Mesodermal cell (in vitro differentiated cells): ENCODE measurements at regions not wholly inside any gene's neighbourhood (a gene's known extent, or its start where the extent isn't known, plus 50 kb on each side); places are given as distances from the start of the nearest gene placed in this dataset.

Experiments used
- H3K27ac ChIP-seq: 2 replicates; pipeline ENCODE4 v1.7.0; 2013; ENCODE audit warnings: mild to moderate bottlenecking, low read depth, low read length, moderate library complexity; ENCODE audit not compliant: severe bottlenecking
- H3K36me3 ChIP-seq: 2 replicates; pipeline ENCODE4 v1.7.1; 2013; ENCODE audit warnings: mild to moderate bottlenecking, low read length, moderate library complexity; ENCODE audit not compliant: control insufficient read depth, insufficient read depth
- H3K4me1 ChIP-seq: one replicate; pipeline ENCODE4 v1.7.1; 2013; ENCODE audit warnings: mild to moderate bottlenecking, low read length; ENCODE audit not compliant: insufficient read depth, control insufficient read depth, poor library complexity, severe bottlenecking
- H3K4me3 ChIP-seq: 2 replicates; pipeline ENCODE4 v1.7.0; 2013; ENCODE audit warnings: low read length, control low read depth, mild to moderate bottlenecking; ENCODE audit not compliant: insufficient read depth, poor library complexity, severe bottlenecking; ENCODE audit errors: extremely low read depth
- H3K9me3 ChIP-seq: 2 replicates; pipeline ENCODE4 v1.7.1; 2013; ENCODE audit warnings: mild to moderate bottlenecking, low read length, moderate library complexity; ENCODE audit not compliant: control insufficient read depth
- WGBS, 2 experiments: methylation state at CpG; one replicate each; pipeline ENCODE4 v1.1.5; 2013; ENCODE audit warnings: missing lambda C conversion rate in 2 of 2; ENCODE audit not compliant: insufficient coverage in 2 of 2; 5-methylcytosine and 5-hydroxymethylcytosine counted together

- Histone ChIP-seq H3K9me3 (no peaks in the 10 kb centered on the region), H3K4me1 (no peaks in the 10 kb centered on the region), H3K27ac (no peak overlapping the region), H3K4me3 (no peak overlapping the region), H3K36me3 (no peaks in the 10 kb centered on the region)
- no CpG with 5 or more reads among the region's 3 CpGs for WGBS, 2 experiments
Observed at GRCh38 chr18:64275593-64276300, 126.9 kb upstream of the LINC00305 start.

GRCh38 chr18:64273724-64274123, 124.8 kb upstream of the LINC00305 start:
- no peaks in the 10 kb centered on the region for H3K4me1 ChIP-seq
- WGBS, 2 experiments: 18 to 57% methylated on average over 2 of the region's 3 CpGs
- no peak overlapping the region for H3K4me3 ChIP-seq
- no peak overlapping the region for H3K27ac ChIP-seq
- no peaks in the 10 kb centered on the region for H3K9me3 ChIP-seq
- H3K36me3 ChIP-seq: no peaks in the 10 kb centered on the region

GRCh38 chr18:64271975-64272659, 123.2 kb upstream of the LINC00305 start:
- 86 to 88% methylated on average over 4 to 5 of the region's 6 CpGs for WGBS, 2 experiments
- no peaks in the 10 kb centered on the region for H3K4me1 ChIP-seq
- no peaks in the 10 kb centered on the region for H3K36me3 ChIP-seq
- H3K27ac ChIP-seq: no peak overlapping the region
- no peaks in the 10 kb centered on the region for H3K9me3 ChIP-seq
- H3K4me3 ChIP-seq: no peak overlapping the region

GRCh38 chr18:64271246-64271645, 122.4 kb upstream of the LINC00305 start:
- 94 to 100% methylated on average over 2 to 3 of the region's 4 CpGs for WGBS, 2 experiments
- Histone ChIP-seq H3K27ac (no peak overlapping the region), H3K4me1 (no peaks in the 10 kb centered on the region), H3K4me3 (no peak overlapping the region), H3K9me3 (no peaks in the 10 kb centered on the region), H3K36me3 (no peaks in the 10 kb centered on the region)

GRCh38 chr18:64270608-64271007, 121.7 kb upstream of the LINC00305 start:
- H3K9me3 ChIP-seq: no peaks in the 10 kb centered on the region
- H3K36me3 ChIP-seq: no peaks in the 10 kb centered on the region
- WGBS, 2 experiments: no CpG with 5 or more reads among the region's 1 CpG
- H3K27ac ChIP-seq: no peak overlapping the region
- no peak overlapping the region for H3K4me3 ChIP-seq
- H3K4me1 ChIP-seq: no peaks in the 10 kb centered on the region

- H3K27ac ChIP-seq: no peak overlapping the region
- no peaks in the 10 kb centered on the region for H3K4me1 ChIP-seq
- H3K4me3 ChIP-seq: no peak overlapping the region
- H3K9me3 ChIP-seq: no peaks in the 10 kb centered on the region
- WGBS, 2 experiments: 93 to 100% methylated on average over 2 to 3 of the region's 3 CpGs
- H3K36me3 ChIP-seq: no peaks in the 10 kb centered on the region
Observed at GRCh38 chr18:64270121-64270520, 121.2 kb upstream of the LINC00305 start.

GRCh38 chr18:64264171-64264570, 115.3 kb upstream of the LINC00305 start:
- 50 to 89% methylated on average over 1 to 2 of the region's 2 CpGs for WGBS, 2 experiments

GRCh38 chr18:64260810-64261209, 111.9 kb upstream of the LINC00305 start:
- H3K36me3 ChIP-seq: no peaks in the 10 kb centered on the region
- H3K4me3 ChIP-seq: no peak overlapping the region
- 89 to 93% methylated on average over 2 of the region's 2 CpGs for WGBS, 2 experiments

More at GRCh38 chr18:64264171-64264570, 115.3 kb upstream of the LINC00305 start:
- no peaks in the 10 kb centered on the region for H3K36me3 ChIP-seq
- no peaks in the 10 kb centered on the region for H3K9me3 ChIP-seq
- no peak overlapping the region for H3K4me3 ChIP-seq
- no peaks in the 10 kb centered on the region for H3K4me1 ChIP-seq
- H3K27ac ChIP-seq: no peak overlapping the region

GRCh38 chr18:64259871-64260270, 111.0 kb upstream of the LINC00305 start:
- Histone ChIP-seq H3K4me1 (no peaks in the 10 kb centered on the region), H3K9me3 (no peaks in the 10 kb centered on the region), H3K27ac (no peak overlapping the region), H3K36me3 (no peaks in the 10 kb centered on the region), H3K4me3 (no peak overlapping the region)
- 82 to 100% methylated on average over 2 to 4 of the region's 4 CpGs for WGBS, 2 experiments

More at GRCh38 chr18:64260810-64261209, 111.9 kb upstream of the LINC00305 start:
- Histone ChIP-seq H3K27ac (no peak overlapping the region), H3K9me3 (no peaks in the 10 kb centered on the region), H3K4me1 (no peaks in the 10 kb centered on the region)

- no peak overlapping the region for H3K4me3 ChIP-seq
- WGBS, 2 experiments: 93 to 97% methylated on average over 3 to 5 of the region's 5 CpGs
- no peaks in the 10 kb centered on the region for H3K36me3 ChIP-seq
- H3K9me3 ChIP-seq: no peaks in the 10 kb centered on the region
- no peaks in the 10 kb centered on the region for H3K4me1 ChIP-seq
- H3K27ac ChIP-seq: no peak overlapping the region
Observed at GRCh38 chr18:64258111-64258650, 109.3 kb upstream of the LINC00305 start.
